WI38 (cell line): ENCODE measurements at regions not wholly inside any gene's neighbourhood (a gene's known extent, or its start where the extent isn't known, plus 50 kb on each side); places are given as distances from the start of the nearest gene placed in this dataset.
"Not testable (repeated sequence)": the region's sequence is repeated elsewhere in the genome, so short reads cannot be mapped to it uniquely, and the experiment has no call there.

Experiments
- H3K4me3 ChIP-seq: 2 replicates; pipeline ENCODE4 v1.5.1; 2011; ENCODE audit warnings: low read depth, mild to moderate bottlenecking, control low read depth, low read length
- CTCF ChIP-seq: IDR thresholded peaks from 2 replicates; pipeline ENCODE4 v1.5.1; 2012; ENCODE audit warnings: low read depth, mild to moderate bottlenecking, control low read depth, low read length

DNA sequence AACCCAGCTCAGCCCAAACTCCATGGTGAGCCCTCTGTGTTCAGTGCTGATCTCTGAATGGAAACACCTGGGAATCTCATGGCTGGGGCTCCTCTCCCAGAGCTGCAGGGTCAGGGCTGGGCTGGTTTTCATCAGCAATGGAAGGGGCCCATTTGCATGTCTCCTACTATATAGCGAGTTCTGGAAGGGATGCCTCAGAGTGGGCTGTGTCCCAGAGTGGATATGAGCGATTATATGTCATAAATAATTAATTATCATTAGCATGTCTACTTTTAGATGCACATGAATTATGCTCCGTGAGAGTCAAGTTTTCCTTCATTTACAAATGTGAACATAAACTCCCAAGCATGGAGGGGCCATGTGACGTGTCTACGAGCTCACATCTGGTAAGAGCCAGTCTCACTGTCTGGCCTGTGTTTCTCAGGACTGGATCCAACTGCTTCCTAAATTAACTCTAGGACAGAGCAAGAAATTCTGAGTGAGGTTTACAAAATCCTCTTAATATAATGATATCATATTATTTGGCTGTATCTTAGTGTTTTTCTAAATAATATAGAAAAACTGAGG lies 553.4 kb downstream of the GOLGA6L6 start:
- no peak overlapping the region for H3K4me3 ChIP-seq
- TF ChIP-seq CTCF, result no peak

GRCh38 chr15:19987389-19988048 lies 554.1 kb downstream of the GOLGA6L6 start:
- TF ChIP-seq CTCF, result no peak
- no peak overlapping the region for H3K4me3 ChIP-seq

DNA sequence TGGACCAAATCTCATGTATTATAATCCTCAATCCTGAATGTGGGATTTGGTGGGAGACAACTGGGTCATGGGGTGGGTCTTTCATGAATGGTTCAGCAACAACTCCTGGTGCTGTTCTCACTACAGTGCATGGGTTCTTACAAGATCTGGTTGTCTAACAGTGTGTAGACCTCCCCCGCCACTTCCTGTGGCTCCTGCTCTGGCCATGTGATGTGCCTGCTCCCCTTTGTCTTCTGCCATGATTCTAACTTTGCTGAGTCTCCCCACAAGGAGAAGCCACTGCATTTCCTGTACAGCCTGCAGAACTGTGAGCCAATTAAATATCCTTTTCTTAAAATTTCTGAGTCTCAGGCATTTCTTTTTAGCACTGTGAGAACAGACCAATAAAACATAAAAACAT lies 557.5 kb downstream of the GOLGA6L6 start:
- H3K4me3 ChIP-seq, result no peak overlapping the region
- TF ChIP-seq CTCF, result no peak

DNA sequence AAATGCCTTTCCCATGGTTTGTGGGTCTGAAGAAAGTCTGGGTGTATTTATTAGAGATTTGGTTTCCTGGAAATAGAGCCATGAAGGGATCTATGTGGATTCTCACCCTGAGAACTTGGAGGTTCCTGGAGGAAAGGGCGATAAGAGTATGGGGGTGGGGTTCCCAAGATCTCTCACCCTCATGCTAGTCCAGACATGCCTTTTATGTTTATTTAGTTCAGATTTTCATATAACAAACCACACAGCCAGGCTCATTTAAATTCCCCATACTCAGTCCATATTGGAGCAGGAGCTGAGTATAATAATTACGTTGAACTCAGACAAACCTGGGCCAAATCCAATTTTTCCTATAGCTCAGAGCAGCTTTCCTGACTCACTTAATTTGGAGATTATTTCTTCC lies 566.6 kb downstream of the GOLGA6L6 start:
- no peak for TF ChIP-seq CTCF

DNA sequence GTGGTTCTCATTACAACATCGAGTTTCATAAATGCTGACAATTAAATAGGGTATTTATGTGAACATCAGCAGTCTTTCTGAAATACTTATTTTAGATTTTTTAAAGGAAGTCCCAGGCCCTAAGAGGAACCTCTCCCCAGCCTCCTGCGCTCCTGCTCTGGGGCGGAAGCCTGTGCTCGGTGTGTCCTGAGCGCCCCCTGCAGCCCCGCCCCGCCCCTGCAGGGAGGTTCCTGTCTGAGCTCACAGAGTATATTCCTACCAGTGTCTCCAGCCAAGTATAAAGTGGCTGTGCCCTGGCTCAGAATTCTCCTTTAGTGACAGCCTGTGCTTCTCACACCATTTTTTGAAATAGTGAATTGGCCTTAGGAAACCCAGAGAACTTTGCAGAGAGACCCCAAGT lies 567.9 kb downstream of the GOLGA6L6 start:
- no peak for TF ChIP-seq CTCF

More for the DNA sequence above, 566.6 kb downstream of the GOLGA6L6 start:
- H3K4me3 ChIP-seq, result no peak overlapping the region

GRCh38 chr15:19972582-19972981 lies 569.0 kb downstream of the GOLGA6L6 start:
- not testable (repeated sequence) for H3K4me3 ChIP-seq

More for the DNA sequence above, 567.9 kb downstream of the GOLGA6L6 start:
- no peak overlapping the region for H3K4me3 ChIP-seq

DNA sequence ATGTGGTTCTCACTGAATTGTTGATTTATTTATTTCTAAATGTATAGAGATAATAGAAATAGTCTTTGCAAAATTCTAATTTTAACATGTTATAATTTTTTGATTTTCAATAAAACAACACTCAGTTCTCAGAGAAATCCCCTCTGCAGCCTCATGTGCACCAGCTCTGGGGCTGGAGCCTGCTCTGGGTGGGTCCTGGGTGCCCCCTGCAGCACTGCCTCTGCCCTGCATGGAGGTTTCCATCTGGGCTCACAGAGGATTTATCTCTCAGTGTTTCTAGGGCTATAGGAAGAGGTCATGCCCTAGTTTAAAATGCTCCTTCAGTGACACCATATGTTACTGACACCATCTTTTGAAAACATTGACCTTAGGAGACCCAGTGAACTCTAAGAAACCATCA lies 576.0 kb downstream of the GOLGA6L6 start:
- H3K4me3 ChIP-seq, result not testable (repeated sequence)

GRCh38 chr15:19964480-19964879 lies 577.1 kb downstream of the GOLGA6L6 start:
- not testable (repeated sequence) for H3K4me3 ChIP-seq

- TF ChIP-seq CTCF, result no peak
Observed at GRCh38 chr15:19956124-19956796, 585.3 kb downstream of the GOLGA6L6 start.

More at GRCh38 chr15:19956124-19956796, 585.3 kb downstream of the GOLGA6L6 start:
- no peak overlapping the region for H3K4me3 ChIP-seq
